Endothelial cell (in vitro differentiated cells): ENCODE measurements at regions not wholly inside any gene's neighbourhood (a gene's known extent, or its start where the extent isn't known, plus 50 kb on each side); places are given as distances from the start of the nearest gene placed in this dataset.

Experiments
- DNase-seq: peaks from one replicate; pipeline ENCODE4 v3.0.0; 2021; ENCODE audit warnings: low spot score
- H3K27ac Mint-ChIP-seq: one replicate; pipeline ENCODE4 v1.8.0; 2021; ENCODE audit warnings: mixed read lengths, inconsistent platforms; ENCODE audit not compliant: unreplicated experiment
- H3K27me3 Mint-ChIP-seq: one replicate; pipeline ENCODE4 v1.8.0; 2021; ENCODE audit warnings: mild to moderate bottlenecking, moderate library complexity, mixed read lengths, inconsistent platforms; ENCODE audit not compliant: unreplicated experiment
- H3K36me3 Mint-ChIP-seq: one replicate; pipeline ENCODE4 v1.8.0; 2021; ENCODE audit warnings: mild to moderate bottlenecking, low read depth, mixed read lengths, inconsistent platforms; ENCODE audit not compliant: unreplicated experiment
- H3K4me1 Mint-ChIP-seq: one replicate; pipeline ENCODE4 v1.8.0; 2021; ENCODE audit warnings: mild to moderate bottlenecking, mixed read lengths, inconsistent platforms; ENCODE audit not compliant: unreplicated experiment
- H3K4me3 Mint-ChIP-seq: one replicate; pipeline ENCODE4 v1.8.0; 2021; ENCODE audit warnings: mild to moderate bottlenecking, mixed read lengths, inconsistent platforms; ENCODE audit not compliant: unreplicated experiment
- H3K9me3 Mint-ChIP-seq: one replicate; pipeline ENCODE4 v1.8.0; 2021; ENCODE audit warnings: mixed read lengths, inconsistent platforms; ENCODE audit not compliant: unreplicated experiment
- CTCF ChIP-seq: fragments of 200-600 bp; sonication (generic); IDR thresholded peaks from one replicate; pipeline ENCODE4 v1.5.0; 2021; ENCODE audit warnings: antibody characterized with exemption; ENCODE audit not compliant: unreplicated experiment

- no peaks in the 10 kb centered on the region for H3K4me1 Mint-ChIP-seq
- no peak overlapping the region for H3K4me3 Mint-ChIP-seq
- TF ChIP-seq CTCF, result no peak
- H3K27ac Mint-ChIP-seq, result no peak overlapping the region
- no peaks in the 10 kb centered on the region for H3K9me3 Mint-ChIP-seq
- H3K36me3 Mint-ChIP-seq, result no peaks in the 10 kb centered on the region
- DNase-seq, result no peak
- H3K27me3 Mint-ChIP-seq, result no peaks in the 10 kb centered on the region
These were observed 262.8 kb upstream of the CHST9 start for GRCh38 chr18:27447930-27448329.

GRCh38 chr18:27447451-27447881 is 262.4 kb upstream of the CHST9 start:
- Mint-ChIP-seq H3K27ac (no peak overlapping the region), H3K36me3 (no peaks in the 10 kb centered on the region), H3K9me3 (no peaks in the 10 kb centered on the region), H3K4me1 (no peaks in the 10 kb centered on the region), H3K4me3 (no peak overlapping the region), H3K27me3 (no peaks in the 10 kb centered on the region)
- no peak for DNase-seq
- TF ChIP-seq CTCF, result no peak

GRCh38 chr18:27430595-27430994 is 245.5 kb upstream of the CHST9 start:
- no peaks in the 10 kb centered on the region for H3K36me3 Mint-ChIP-seq
- H3K4me1 Mint-ChIP-seq, result peaks cover 3% of the 10 kb centered on the region
- no peak overlapping the region for H3K4me3 Mint-ChIP-seq
- peaks cover 2% of the 10 kb centered on the region for H3K27me3 Mint-ChIP-seq
- TF ChIP-seq CTCF, result no peak
- no peak overlapping the region for H3K27ac Mint-ChIP-seq
- DNase-seq, result no peak
- H3K9me3 Mint-ChIP-seq, result no peaks in the 10 kb centered on the region

- Mint-ChIP-seq H3K4me1 (peaks cover 3% of the 10 kb centered on the region), H3K27ac (no peak overlapping the region), H3K27me3 (peaks cover 2% of the 10 kb centered on the region), H3K9me3 (no peaks in the 10 kb centered on the region), H3K4me3 (no peak overlapping the region), H3K36me3 (no peaks in the 10 kb centered on the region)
- no peak for DNase-seq
- TF ChIP-seq CTCF, result no peak
These were observed 243.8 kb upstream of the CHST9 start for GRCh38 chr18:27428716-27429475.

- H3K36me3 Mint-ChIP-seq, result no peaks in the 10 kb centered on the region
- no peak for TF ChIP-seq CTCF
- H3K4me3 Mint-ChIP-seq, result no peak overlapping the region
- H3K27me3 Mint-ChIP-seq, result peaks cover 2% of the 10 kb centered on the region
- H3K27ac Mint-ChIP-seq, result no peak overlapping the region
- peaks cover 3% of the 10 kb centered on the region for H3K4me1 Mint-ChIP-seq
- no peak for DNase-seq
- no peaks in the 10 kb centered on the region for H3K9me3 Mint-ChIP-seq
These were observed 243.0 kb upstream of the CHST9 start for GRCh38 chr18:27428120-27428519.
